NCI-H2171 treated with DMSO at 0.1 percent for 48 hours (cell line): ENCODE measurements at regions not wholly inside any gene's neighbourhood (a gene's known extent, or its start where the extent isn't known, plus 50 kb on each side); places are given as distances from the start of the nearest gene placed in this dataset.
A peak's percentile ranks its signal among the peaks of the same experiment; 100 is the strongest.

Source experiments
- DNase-seq: peaks from one replicate; lab custom pipeline; 2025; lab: John Stamatoyannopoulos, UW

DNA sequence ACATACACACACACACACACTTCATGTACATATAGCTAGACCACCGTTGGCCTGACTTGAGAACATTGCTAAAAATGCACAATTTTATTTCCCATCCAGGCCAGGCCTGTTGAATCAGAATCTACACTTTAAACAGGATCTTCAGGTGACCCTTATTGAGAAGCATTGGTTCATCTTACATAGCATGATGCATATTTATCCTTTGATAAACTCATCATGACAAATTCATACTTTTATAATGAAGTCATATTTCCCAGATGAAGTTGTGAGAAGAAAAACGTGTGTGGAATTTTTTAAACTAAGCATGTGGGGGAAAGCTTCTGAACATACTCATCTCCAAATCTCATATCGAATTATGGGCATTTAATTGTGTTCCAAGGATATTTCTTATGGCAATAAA is 877.7 kb downstream of the MRPL39 start:
- DNase-seq = no peak

DNA sequence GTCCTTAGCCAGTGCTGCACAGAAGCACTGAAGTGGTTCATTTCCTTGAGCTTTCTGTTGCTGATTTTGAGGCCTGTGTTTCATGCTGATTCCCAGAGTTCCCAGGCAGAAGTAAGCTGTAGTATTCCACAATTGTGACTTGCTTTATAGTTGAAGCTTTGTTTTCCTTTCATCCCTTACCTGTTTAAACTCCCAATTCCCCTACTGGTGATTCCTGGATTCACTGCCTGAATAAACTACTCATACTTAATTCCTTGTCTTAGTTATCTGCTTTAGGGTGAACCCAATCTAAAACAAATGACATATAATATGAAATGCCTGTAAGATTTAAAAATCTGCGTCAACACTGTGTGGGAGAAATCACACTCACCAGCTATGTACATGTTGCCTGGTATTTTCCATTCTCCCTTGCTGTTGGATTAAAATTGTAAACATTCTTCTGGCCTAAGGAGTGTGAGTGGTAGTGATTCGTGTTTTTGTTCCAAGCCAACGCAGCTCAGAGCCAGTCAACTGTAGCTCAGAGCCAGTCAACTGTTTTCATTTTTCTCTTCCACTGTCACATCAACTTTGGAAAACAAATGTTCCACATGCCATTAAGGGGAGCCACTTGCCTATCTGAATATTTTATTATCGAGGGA is 879.4 kb downstream of the MRPL39 start:
- DNase-seq = no peak

DNA sequence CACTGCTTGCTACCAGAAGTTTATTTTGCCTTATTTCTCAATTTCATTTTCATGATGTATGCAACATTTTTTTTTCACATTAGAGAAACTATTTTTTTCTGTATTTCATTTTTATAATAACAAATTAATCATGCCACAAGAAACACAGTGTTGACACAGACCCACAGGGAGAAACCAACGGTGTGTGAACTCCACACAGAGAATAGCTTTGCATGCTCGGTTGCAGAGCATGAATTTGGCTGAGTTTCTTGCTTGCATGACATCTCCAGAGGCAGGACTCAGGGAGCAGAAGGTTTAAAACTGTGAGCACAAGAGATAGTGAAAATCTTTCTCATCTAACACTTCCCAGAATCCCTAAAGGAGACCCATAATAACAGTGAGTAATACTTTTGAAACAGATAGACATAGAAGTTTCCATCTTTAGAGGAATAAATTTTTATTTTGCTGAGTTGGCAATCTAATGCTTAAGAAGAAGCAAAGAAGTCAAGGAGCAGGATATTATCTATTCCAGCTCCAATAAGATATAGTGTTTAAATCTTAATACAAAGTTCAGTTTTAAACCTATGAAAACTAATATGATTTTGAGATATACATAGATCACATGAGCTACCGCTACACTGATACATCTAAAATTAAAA is 890.9 kb downstream of the MRPL39 start:
- no peak for DNase-seq

DNA sequence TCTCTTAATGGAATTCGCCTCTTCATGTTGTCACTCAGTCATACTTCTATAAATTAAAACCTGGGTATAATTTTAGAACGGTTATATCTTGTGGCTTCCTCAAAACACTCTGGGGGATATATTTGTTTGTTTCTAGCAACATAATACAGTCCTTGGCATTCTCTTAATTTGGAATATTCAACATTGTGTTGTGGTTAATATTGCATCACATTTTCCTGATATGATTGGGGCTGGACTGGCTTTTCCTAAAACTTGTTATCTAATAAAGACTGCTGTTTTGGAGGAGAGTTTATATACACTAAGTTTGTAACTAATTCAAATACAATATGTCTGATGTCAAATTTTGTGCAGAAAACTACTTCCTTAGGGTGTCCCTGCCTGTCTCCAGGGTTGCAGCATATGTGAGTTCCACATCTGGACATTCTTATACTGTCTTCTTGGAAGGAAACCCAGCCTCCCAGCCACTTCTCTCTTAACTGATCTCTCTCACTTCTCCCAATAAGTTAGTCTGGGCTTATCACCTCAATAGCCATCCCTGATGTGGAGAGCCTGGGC is 892.6 kb downstream of the MRPL39 start:
- no peak for DNase-seq

DNA sequence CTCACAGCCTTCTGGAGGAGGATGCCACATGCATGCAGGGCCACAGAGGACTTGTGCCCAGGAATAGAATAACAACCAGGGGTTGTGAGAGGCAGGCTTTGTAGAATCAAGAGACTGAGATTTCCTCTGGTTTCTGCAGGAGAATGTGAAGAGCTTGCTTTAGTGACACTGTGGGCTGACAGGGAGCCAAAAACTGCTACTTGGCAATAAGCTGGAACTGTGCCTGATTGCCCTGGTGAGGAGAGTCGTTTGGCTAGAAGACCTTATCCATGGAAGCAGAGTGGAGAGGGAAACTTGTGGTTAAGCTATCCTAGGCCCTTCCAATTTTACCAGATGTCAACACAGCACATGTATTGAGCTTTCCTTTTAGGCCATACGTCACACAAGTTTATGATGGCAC is 902.1 kb downstream of the MRPL39 start:
- DNase-seq = no peak

DNA sequence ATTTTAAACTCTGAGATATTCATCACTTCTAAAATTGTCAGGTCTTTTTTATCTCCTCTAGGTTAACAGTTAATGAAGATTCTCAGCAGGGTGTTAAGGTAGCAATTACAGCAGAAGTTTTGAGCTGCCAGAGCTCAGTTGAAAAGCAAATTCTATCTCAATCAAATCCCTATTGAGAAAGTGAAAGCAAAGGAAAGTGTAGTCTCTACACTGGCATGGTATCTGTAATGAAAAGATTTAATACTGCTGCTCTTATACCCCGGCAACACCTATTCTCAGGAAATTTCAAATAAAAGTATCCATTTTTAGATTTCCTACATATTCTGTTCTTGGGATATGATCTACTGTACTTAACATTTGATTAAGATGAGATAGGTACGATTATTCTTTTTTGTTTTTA is 913.5 kb downstream of the MRPL39 start:
- no peak for DNase-seq

DNA sequence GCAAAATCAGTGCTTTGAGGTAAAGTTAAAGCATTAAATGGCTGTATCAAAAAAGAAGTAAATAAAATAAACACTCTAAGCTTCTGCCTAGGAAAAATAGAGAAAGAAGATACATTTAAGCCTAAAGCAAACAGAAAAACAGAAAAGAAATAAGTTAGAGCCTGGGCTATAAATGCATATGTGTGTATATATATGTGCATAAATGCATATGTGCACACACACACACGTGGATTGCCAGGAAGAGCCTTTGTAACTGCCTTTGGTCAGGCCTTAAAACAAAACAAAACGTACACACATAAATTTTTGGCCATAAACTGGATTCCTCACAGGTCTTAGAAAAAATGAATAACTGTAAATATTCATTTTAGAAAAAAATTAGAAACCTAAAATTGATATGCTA is 925.8 kb downstream of the MRPL39 start:
- no peak for DNase-seq

DNA sequence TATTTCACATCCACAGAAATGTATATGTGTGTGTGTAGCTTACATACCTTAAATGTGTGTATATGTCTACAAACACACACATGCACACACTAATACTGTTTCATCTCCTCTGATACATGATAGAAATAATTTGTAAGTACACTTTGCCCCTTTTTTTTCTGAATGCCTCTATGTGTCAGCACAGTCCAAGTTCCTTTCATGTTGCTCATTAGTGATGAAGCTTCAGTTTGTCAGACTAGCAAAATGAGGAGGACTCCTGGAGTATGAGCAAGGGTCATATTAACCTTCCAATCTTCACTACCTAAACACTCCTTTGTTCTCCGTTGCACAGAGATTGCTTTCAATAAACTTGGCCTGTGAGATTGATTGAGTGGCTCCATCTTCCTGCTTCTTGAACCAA is 935.4 kb downstream of the MRPL39 start:
- DNase-seq = no peak

DNA sequence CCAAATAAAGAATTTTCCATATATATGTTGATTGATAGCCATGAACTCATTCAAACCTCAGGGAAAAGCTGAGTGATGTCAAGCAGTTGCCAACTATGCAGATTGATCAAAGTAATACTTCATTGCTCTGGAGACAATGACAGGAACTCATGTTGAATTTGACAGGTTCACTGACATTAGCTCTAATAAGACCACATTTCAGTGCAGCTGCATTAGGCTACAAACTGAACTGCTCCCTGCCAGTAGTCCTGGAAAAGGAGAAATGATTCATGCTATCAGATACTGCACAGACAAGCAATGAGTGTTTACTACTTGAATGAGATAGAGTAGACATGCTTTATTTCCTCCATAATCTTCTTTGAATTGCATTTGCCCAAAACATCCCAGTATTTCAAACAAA is 948.4 kb downstream of the MRPL39 start:
- DNase-seq = no peak

DNA sequence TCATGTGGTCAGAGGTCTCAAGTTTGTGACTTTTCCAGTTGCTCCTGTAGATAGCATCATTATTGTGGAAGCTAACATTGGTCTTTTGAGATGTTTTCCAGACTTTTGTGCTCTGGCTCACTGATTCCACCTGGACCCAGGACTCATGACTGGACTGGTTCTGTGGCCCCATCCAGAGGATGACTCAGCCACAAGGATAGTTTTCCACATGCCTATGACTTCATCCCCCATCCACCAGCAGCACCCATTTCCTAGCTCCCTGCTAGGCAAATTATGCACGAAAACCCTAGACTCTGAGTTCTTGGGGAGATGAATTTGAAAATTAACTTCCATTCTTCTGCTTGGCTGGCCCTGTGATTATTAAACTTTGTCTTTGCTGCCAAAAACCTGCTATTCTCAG is 949.3 kb downstream of the MRPL39 start:
- DNase-seq = no peak

DNA sequence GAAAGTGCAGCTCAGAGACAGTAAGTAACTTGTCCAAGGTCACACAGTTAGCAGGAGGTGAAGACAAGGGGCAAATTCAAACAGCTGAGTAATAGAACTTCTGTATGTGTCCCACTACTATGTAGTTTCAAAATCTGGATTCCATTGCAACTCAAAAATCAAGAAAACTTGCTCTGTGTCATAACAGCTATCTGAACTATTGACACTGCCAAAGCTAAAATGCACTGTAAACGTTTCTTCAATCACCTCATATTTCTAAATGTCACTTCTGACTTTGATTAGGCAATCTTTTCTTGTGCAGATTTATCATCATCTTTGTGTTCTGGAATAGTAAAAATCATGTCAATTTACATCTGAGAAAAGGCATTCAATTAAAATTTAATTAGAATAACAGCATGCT is 957.6 kb downstream of the MRPL39 start:
- DNase-seq = no peak

DNA sequence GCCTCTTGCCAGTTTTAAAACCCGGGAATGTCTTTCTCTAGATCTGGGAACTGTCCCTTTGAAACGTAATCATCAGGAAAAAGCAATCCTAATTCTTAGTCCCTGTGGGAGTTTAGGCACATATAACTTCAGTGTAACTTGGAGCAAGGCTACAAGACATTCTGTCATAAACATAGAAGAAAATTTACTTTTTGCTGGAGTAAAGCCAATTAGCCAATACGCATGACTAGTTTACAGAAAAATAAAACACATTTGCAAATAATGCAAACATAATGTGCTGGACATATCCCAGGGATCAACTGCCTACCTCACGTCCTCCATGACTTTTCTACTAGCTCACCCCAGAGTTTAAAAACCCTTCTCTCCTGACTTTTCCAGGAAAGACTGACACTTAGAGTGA is 970.6 kb downstream of the MRPL39 start:
- DNase-seq = no peak

DNA sequence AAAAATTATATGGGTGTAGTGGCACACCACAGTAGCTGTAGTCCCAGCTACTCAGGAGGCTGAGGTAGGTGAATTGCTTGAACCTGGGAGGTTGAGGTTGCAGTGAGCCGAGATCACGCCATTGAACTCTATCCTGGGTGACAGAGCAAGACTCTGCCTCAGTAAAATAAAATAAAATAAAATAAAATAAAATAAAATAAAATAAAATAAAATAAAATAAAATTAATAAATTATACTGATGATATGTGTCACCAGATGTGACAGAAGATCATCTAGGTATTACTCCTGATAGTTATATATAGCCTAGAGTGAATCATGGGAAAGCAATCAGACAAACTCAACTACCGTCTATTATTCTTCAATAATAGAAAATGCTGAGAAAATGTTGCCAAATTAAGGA is 972.5 kb downstream of the MRPL39 start:
- DNase-seq = no peak

DNA sequence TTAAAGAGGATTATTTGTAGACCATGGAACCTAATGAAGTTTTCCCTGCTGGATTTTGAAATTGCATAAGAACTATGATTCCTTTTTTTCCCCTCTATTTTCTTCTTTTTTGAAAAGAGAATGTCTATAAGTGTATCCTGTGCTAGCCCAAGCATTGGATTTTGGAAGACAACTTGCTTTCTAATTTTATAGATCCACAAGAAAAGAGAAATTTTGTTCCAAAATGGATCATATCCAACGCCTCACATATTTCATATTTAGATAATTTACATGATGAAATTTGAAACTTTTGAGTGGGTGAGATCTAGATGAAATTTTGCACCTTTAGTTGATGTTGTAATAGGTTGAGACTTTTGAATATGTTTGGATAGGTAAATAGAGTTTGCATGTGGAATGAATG is 978.7 kb downstream of the MRPL39 start:
- no peak for DNase-seq

DNA sequence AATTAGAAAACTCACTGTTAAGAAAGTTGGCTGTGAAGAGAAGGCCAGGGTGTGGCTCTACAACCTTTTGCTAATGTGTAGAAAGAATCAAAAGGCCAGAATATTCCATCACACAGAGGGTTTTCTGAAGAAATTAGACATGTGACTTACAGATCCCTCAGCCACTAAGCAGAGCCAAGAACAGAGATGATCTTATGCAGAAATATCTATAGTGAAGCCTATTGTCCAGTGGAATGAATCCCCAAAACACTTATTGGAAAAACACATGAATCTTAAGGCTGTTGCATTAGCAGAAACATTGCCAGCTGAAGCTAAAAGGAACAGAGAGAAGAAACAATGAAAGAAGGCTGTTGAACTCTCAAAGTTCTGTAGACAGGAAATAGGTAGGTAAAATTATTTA is 979.2 kb downstream of the MRPL39 start:
- no peak for DNase-seq

DNA sequence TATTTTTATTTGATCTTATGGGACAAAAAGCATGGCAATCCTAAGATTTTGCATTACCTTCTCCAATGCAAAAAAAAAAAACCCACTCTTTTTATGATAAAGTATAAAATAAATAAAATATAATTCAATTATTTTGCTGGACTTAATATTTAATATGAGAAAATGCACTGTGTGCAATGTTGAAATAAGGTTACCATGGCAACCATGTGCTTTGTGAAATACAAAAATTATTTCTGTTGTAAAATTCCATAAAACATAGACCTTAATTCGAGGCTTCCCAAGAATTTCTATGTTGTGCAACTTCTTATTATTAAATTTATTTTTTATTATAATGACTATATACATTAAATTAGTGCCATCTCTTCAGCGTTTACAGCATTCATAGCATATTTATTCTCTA is 989.5 kb downstream of the MRPL39 start:
- DNase-seq = no peak

DNA sequence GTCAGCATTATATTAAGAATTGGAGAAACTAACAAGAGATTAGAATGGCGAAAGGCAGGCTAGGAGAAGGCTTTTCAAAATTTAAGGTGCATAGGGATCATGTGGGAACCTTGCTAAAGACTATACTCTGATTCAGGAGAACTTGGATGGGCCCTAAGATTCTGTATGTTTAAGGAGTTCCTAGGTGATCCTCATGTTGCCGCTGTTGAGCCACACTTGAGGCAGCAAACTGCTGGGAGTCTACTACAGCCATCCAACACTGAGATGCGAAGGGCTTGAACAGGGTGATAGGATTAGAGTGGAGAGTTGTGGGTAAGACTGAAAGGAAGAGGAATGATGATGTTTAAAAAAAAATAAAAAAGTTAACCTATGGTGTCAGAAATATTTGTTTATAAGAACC is 1013.2 kb downstream of the MRPL39 start:
- no peak for DNase-seq

DNA sequence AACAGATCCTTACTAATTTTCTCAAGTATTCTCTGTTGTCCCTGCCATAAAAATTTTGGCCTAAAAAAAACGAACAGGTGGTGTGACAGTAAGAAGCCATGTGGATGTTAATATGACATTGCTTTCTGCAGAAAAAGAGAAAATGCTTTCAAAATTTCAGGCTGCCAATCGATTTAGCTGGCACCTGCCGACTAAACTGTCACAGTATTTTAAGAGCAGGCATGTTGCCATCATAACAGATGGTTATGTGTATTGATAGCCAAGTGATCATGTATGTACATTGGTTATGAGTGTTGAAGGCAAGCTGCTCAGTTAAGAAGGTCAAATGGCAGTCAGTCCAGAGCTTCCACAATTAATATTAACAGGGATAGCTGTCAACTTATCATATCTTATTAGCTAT is 1017.0 kb downstream of the MRPL39 start:
- peak; percentile 81 for DNase-seq

DNA sequence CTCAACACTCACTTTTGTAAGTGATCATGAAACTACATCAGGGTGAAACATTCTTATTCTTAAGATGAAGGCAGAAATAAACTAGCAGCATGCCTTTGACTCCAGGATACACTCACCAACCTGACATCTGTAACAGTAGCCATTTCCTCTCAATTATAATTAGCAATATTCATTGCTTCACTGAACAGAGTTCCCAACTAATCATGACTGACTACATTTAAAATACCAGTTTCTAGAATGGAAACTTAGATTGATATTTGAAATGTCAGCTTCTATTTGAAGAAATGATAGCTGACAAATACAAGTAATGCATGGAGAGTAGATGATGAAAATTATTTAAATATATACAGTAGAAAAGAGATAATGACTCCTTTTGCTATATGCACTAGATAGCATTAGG is 1023.8 kb downstream of the MRPL39 start:
- peak; percentile 0 for DNase-seq

DNA sequence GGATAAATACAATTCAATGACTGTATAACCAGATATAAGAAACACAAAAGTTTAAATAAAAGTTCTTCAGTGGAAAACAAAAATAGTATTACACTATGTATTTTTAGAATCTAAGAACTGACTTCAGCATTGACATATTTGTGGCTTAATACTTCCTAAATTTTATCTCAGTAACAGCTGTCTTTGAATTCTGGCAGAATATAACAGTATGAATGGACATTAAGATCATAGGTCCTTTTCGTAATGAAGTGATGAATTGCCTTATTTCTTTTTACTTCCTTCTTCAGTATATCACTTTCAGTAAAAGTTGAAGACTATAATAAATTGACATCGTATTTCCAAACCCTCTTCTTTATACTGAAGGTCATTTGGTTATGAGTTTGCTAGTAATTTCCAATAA is 1030.0 kb downstream of the MRPL39 start:
- DNase-seq = no peak

DNA sequence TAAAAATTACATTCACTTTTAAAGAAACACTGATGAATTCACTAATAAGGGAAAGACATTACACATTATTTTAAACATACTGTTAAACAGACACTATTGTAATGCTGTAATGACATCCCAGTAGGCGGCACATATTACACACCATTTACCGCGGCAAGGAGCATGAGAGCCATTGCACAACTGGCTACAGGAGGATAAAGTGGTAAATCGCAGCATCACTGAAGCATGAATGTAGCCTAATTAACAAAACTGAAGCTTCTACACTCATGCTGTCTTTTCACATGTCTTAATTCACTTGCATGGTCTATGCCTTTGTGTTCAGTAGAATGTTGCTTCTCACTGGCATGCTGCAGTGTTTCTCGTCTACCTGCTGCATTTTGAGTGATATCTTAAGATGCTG is 1046.0 kb downstream of the MRPL39 start:
- no peak for DNase-seq

DNA sequence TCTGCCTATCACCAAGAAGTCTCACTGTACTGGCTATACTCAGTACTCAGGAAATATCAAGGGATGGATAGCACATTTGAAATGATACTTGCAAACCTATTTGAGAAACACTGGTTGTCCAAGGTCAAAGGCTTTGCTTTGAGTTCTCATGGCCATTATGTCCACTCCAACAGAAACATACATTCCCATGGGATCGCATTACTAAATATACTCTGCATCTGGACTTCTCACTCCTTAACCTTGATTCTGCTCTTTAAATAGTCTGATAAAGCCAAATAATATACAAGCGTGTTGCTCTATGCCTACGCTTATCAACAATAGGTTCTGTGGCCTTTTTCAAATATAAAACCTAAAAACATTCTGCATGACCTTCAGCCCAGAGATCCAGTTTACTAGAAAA is 1054.8 kb downstream of the MRPL39 start:
- no peak for DNase-seq

DNA sequence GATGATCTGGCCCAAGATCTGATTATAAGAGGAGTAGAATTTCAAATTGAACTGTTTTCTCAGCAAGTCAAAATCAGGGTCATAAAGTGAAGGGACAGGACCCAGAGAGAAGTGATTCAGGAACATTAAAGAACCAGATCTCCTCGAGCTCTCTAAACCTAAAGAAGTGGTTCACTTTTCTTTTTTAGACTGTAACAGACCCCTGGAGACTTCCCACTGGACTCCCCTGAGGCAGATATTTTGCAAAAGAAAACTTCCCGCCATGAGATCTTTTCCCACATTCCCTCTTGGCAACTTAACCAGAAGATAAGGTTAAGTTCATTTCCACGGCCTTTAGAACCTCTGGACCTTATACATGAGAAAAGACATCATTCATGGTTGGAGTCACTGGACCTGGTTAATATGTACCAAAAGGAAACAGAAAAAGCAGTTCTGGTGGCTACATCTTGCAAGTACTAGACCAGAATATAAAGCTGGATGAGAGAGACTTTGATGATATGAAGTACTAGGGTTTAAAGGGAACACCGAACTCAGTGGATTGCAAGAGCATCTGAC is 1061.4 kb downstream of the MRPL39 start:
- no peak for DNase-seq
